T-helper 2 cell treated with Interferon-gamma antibody and Interleukin-4, amounts not matched to agents 5 μg/mL and 100 μg/mL, for 36 hours (primary cell): ENCODE measurements at regions not wholly inside any gene's neighbourhood (a gene's known extent, or its start where the extent isn't known, plus 50 kb on each side); places are given as distances from the start of the nearest gene placed in this dataset.

Experiments
- DNase-seq: peaks from one replicate; pipeline ENCODE4 v3.0.0; 2021; ENCODE audit warnings: low spot score
- H3K27ac Mint-ChIP-seq: one replicate; pipeline ENCODE4 v1.8.0; 2021; ENCODE audit warnings: mild to moderate bottlenecking, mixed read lengths
- H3K27me3 Mint-ChIP-seq: one replicate; pipeline ENCODE4 v1.8.0; 2021; ENCODE audit warnings: low read depth, mixed read lengths
- H3K36me3 Mint-ChIP-seq: one replicate; pipeline ENCODE4 v1.8.0; 2021; ENCODE audit warnings: low read depth, mixed read lengths
- H3K4me1 Mint-ChIP-seq: one replicate; pipeline ENCODE4 v1.8.0; 2021; ENCODE audit warnings: low read depth, mixed read lengths
- H3K4me3 Mint-ChIP-seq: one replicate; pipeline ENCODE4 v1.8.0; 2022; ENCODE audit warnings: mild to moderate bottlenecking, moderate library complexity, mixed read lengths
- H3K9me3 Mint-ChIP-seq: one replicate; pipeline ENCODE4 v1.8.0; 2021; ENCODE audit warnings: mixed read lengths

DNA sequence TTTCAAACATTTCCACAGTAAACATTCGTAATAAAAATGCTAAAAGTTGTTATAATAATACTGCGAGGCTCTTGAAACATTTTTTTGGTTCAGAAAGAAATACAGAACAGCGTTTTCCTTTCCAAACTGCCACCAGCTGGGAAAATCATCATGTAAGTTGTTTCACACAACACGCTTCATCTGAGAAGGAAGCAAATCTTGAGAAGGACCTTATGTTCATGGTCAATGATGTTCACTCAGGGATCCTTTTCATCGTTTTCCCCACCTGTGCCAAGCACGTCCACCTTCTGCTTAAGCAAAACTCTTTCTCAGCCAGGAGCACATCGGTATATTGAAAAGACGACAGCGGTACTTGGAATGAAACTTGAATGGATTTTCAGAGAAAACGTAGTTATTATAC, 274.5 kb upstream of the ELAC2 start:
- Mint-ChIP-seq H3K36me3 (no peaks in the 10 kb centered on the region), H3K4me3 (no peak overlapping the region), H3K27ac (no peak overlapping the region), H3K4me1 (no peaks in the 10 kb centered on the region), H3K27me3 (no peaks in the 10 kb centered on the region), H3K9me3 (no peaks in the 10 kb centered on the region)
- DNase-seq, result no peak

DNA sequence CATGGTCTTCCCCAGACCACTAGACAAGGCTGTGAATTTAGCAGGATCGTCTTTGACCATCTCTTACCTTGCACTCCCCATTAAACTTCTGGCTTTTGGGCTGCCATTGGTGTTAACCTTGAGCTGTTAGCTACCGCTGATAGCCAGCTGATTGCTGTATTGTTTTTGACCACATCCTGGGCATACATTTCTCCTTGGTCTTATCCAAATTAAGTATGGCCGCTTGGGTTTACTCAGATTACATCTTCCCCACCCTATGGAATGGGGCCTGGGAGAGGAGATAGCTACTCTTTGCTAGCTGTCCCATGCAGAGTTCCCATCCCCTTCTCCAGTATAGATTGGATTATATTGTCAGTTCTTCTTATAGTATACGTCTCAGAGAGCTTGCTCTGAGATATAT, 270.4 kb upstream of the ELAC2 start:
- Mint-ChIP-seq H3K4me1 (no peaks in the 10 kb centered on the region), H3K36me3 (no peaks in the 10 kb centered on the region), H3K27me3 (no peaks in the 10 kb centered on the region), H3K9me3 (no peaks in the 10 kb centered on the region), H3K27ac (no peak overlapping the region), H3K4me3 (no peak overlapping the region)
- no peak for DNase-seq

DNA sequence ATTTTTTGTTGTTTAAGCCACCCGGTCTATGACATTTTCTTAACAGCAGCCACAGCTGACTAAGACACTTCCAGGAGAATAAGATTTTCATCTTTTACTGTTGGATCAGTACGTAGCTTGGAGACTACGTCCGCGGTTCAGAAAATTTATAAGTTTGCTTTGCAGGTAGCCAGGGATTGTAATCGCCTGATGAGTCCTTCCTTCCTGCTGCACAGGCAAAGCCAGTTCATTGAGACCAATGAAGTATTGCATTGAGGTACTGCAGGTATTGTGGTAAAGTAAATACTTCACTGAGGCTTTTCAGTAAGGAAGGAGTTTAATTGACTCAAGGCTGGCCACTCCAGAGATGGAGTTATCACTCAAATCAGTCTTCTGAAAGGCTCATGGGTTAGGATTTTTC, 269.4 kb upstream of the ELAC2 start:
- no peak for DNase-seq
- no peak overlapping the region for H3K4me3 Mint-ChIP-seq
- H3K27me3 Mint-ChIP-seq, result no peaks in the 10 kb centered on the region
- no peaks in the 10 kb centered on the region for H3K4me1 Mint-ChIP-seq
- no peak overlapping the region for H3K27ac Mint-ChIP-seq
- H3K9me3 Mint-ChIP-seq, result no peaks in the 10 kb centered on the region
- no peaks in the 10 kb centered on the region for H3K36me3 Mint-ChIP-seq

DNA sequence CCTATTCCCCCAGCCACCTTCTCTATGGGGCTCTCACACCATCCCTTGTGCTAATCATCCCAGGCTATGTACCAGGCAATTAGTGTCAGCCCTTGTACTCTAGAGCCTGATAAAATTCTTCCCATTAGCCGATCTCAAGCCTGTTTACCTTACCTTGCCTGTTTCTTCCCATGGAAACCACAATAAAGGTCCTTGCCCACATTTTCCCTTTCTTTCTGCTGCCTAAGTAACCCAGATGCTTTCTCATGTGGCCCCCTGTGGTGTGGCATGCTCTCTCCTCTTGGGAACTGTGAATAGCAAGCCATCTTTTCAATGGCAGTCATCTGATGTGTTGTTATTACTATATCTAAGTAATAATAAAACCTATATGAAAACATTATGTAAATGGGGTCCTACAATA, 265.8 kb upstream of the ELAC2 start:
- Mint-ChIP-seq H3K9me3 (no peaks in the 10 kb centered on the region), H3K27me3 (no peaks in the 10 kb centered on the region), H3K4me1 (no peaks in the 10 kb centered on the region), H3K4me3 (no peak overlapping the region), H3K27ac (no peak overlapping the region), H3K36me3 (no peaks in the 10 kb centered on the region)
- no peak for DNase-seq

DNA sequence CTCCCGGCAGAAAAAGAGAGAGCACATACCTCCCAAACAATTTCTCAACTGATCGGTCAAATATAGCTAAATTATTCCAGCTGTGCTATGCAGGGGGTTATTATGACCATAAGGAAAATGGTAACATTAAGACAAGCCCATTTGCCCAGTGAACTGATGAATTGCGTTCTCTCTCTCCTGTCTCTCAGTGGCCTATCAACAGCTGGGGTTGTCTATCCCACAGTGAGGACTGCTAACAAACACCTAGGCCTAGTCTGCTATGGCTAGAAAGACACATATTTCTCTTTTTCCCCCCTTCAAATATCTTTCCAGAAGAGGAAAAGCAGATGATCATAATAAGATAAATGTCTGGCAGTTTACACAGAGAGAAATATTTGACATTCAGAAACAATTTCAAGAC, 263.8 kb upstream of the ELAC2 start:
- Mint-ChIP-seq H3K4me3 (no peak overlapping the region), H3K4me1 (no peaks in the 10 kb centered on the region), H3K36me3 (no peaks in the 10 kb centered on the region), H3K27me3 (no peaks in the 10 kb centered on the region), H3K9me3 (no peaks in the 10 kb centered on the region), H3K27ac (no peak overlapping the region)
- DNase-seq, result no peak

DNA sequence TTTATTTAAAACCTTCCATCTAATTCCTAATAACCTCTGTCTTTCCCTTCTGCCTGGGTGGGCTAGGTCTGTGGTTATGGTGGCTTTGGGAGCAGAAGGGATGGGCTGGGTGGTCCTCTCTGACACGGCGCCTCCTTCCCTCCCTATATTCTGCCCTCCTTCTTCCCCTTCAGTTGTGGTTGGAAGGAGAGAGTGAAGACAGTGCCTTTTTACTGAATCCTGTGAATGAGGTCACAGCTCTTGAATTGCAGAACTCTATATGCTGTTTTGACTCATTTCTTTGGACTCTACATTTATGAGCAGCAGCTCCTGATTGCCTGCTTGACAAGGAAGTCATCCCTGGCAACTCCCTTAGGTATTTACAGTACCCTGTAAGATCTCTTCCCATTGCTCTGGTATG, 256.0 kb upstream of the ELAC2 start:
- DNase-seq, result no peak
- Mint-ChIP-seq H3K27ac (no peak overlapping the region), H3K36me3 (no peaks in the 10 kb centered on the region), H3K4me3 (no peak overlapping the region), H3K27me3 (no peaks in the 10 kb centered on the region), H3K9me3 (peaks cover 4% of the 10 kb centered on the region), H3K4me1 (no peaks in the 10 kb centered on the region)

DNA sequence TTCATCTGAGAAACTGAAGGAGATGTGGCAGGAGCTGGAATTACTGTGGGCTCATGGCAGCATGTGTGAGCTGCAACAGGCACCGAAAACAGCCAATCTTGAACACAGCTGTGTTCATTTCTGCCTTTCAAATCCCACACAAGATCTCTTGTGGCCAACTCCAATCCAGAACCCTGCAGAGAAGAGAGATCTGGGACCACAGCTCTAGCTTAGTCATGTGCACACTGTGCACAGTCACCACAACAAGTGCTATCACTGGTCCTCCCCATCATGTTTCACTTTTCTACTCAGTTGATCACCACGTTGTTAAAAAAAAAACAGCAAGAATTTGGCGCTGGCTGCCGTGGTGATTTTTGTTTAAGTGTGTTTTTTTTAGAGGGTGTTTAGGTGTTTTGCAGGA, 254.5 kb upstream of the ELAC2 start:
- Mint-ChIP-seq H3K4me1 (no peaks in the 10 kb centered on the region), H3K4me3 (no peak overlapping the region), H3K9me3 (peaks cover 4% of the 10 kb centered on the region), H3K27ac (no peak overlapping the region), H3K27me3 (no peaks in the 10 kb centered on the region), H3K36me3 (no peaks in the 10 kb centered on the region)
- DNase-seq, result no peak

DNA sequence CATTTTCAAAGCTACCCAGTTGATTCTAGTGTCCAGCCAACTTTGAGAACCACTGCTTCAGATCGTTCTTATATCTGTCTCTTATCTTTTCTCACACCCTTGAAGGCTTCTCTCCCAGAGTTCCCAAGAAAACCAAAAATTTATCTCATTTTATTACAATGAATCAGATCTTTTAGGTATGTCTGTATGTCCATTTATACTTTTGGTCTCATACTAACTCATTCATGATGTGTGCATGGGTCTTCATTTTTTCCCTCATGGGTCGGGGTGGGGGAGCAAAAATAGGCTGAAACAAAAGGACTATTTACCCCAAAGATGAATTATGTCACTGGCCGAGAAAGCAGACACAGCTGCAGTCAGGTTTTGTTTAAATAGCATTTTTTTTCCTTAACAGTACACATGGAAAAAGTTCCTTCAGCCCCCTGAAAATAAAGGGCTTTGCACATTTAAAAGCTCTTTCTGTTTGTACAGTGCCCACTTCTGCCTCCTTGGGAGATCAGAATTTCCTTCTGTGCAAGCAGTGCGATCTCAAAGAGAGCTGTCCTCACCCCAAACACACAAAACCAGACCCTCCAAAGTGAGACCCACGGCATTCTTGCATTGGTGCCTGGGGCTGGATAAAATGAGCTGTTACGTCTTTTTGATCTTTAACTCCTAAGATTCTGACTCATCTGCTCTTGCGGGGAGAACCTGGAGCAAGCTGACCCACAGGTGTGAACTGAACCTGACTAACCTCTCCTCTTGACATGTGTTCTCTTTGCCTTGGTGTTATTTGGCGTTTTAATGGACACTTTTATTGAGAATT, 251.2 kb upstream of the ELAC2 start:
- no peak for DNase-seq
- Mint-ChIP-seq H3K27me3 (no peaks in the 10 kb centered on the region), H3K4me3 (no peak overlapping the region)

DNA sequence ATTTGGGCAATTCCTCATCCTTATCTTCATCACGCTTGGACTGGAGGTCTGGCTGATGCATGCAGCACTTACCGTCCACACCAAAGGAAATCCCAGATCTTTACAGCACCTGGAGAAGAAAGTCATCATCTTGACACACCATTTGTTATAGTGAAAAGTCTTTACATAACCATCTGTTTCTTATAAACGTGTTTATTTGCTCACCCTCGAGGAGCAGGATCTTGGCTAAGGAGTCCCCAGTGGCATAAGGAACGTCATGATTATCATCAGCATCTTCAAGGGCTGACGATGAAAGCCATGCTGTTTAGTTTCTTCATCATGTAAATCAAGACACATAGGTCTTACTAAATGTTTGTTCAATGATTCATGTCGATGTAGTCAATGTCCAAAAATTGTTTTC, 248.8 kb upstream of the ELAC2 start:
- Mint-ChIP-seq H3K36me3 (no peaks in the 10 kb centered on the region), H3K27me3 (no peaks in the 10 kb centered on the region), H3K4me1 (no peaks in the 10 kb centered on the region), H3K27ac (no peak overlapping the region), H3K9me3 (peaks cover 4% of the 10 kb centered on the region), H3K4me3 (no peak overlapping the region)
- no peak for DNase-seq

More for the DNA sequence above, 251.2 kb upstream of the ELAC2 start:
- H3K9me3 Mint-ChIP-seq, result peaks cover 4% of the 10 kb centered on the region
- no peaks in the 10 kb centered on the region for H3K4me1 Mint-ChIP-seq
- no peaks in the 10 kb centered on the region for H3K36me3 Mint-ChIP-seq
- H3K27ac Mint-ChIP-seq, result no peak overlapping the region

DNA sequence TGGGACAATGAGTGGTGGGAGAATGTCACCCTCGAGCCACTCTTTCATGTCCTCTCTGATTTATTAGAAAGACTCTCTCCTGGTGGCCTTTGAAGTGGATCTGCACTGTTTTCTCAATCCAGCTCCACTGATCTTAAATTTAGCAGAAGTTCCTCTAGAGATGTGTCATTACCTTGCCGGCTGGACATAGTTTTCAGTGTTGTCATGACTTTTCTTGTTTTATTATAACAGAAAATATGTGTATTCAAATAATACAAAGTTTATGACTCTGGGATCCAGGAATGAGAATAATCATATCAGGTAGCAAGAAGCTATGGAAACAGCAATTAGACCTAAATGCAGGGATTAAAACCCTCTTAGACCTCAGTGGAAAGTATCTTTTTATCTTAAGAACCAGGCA, 247.5 kb upstream of the ELAC2 start:
- Mint-ChIP-seq H3K27me3 (no peaks in the 10 kb centered on the region), H3K4me3 (no peak overlapping the region), H3K36me3 (no peaks in the 10 kb centered on the region), H3K4me1 (no peaks in the 10 kb centered on the region), H3K27ac (no peak overlapping the region), H3K9me3 (no peaks in the 10 kb centered on the region)
- no peak for DNase-seq

DNA sequence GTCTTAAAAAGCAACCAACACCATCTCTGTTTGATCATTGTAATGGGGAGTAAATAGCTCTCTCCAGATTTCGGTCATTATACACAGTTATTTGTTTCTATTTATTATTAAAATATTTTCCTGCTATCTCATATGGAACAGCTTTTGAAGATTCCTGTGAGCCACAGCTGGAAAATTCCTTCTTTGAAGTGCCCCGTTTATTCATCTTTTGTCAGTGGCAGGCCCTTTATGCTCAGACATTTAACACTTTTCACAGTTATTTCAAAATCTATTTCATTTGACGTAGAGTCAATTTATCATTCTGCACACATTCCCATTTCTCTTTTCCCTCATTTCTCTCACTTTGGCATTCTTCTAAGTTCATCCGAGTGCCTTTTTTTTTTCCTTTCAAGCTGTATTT, 245.9 kb upstream of the ELAC2 start:
- H3K27ac Mint-ChIP-seq, result no peak overlapping the region
- no peaks in the 10 kb centered on the region for H3K36me3 Mint-ChIP-seq
- H3K27me3 Mint-ChIP-seq, result no peaks in the 10 kb centered on the region
- no peaks in the 10 kb centered on the region for H3K4me1 Mint-ChIP-seq
- H3K4me3 Mint-ChIP-seq, result no peak overlapping the region
- H3K9me3 Mint-ChIP-seq, result no peaks in the 10 kb centered on the region
- DNase-seq, result no peak

DNA sequence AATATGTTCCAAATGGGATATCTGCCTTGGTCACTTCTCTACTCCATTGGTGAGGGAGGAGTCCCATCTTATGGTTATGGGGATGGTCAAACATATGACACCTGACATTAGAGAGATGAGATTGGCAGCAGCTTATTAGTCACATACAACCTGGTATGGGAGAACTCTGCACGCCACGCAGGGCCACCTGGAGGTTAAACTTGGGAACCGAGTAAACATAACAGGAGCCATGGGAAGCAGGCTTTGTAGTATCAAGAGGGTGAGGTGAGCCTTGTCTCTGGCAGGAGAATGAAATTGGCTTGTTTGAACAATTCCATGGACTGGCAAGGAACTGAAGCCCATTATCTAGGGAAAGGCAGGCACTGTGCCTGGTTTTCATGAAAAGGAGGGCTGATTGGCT, 238.7 kb upstream of the ELAC2 start:
- Mint-ChIP-seq H3K27me3 (no peaks in the 10 kb centered on the region), H3K36me3 (no peaks in the 10 kb centered on the region), H3K4me1 (no peaks in the 10 kb centered on the region), H3K4me3 (no peak overlapping the region), H3K27ac (no peak overlapping the region), H3K9me3 (no peaks in the 10 kb centered on the region)
- no peak for DNase-seq

DNA sequence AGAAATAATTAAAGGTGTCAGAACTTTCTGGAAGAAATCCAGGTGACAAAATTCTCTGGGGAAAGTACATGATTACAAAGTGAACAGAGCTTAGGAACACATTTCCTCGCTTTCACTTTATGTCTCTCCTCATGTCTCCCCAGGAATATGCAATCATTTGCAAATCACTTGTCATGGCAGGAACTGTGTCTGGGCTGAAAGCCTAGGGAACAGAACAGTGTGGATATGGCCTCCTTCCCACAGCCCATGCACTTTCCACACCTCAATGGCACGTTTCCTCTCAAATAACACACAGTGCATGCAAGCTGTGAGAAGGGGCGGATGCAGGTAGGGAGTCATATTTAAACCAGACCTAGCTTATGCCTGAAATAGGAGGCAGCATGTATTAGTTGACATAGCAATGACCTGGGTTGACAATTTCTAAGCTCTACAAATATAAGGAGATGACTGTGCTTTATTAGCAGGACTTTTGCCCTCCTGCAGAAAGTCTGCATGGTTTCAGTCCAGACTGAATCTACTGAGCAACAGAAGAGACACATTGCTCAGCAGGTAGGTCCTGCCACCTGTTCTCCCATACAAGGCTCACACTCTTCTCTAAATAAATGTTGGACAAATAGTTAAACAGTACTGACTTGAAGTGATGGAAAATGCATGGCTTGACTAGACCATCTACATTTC, 236.0 kb upstream of the ELAC2 start:
- H3K27ac Mint-ChIP-seq, result no peak overlapping the region
- no peaks in the 10 kb centered on the region for H3K27me3 Mint-ChIP-seq
- no peak overlapping the region for H3K4me3 Mint-ChIP-seq
- no peak for DNase-seq
- no peaks in the 10 kb centered on the region for H3K4me1 Mint-ChIP-seq
- H3K36me3 Mint-ChIP-seq, result no peaks in the 10 kb centered on the region
- no peaks in the 10 kb centered on the region for H3K9me3 Mint-ChIP-seq

DNA sequence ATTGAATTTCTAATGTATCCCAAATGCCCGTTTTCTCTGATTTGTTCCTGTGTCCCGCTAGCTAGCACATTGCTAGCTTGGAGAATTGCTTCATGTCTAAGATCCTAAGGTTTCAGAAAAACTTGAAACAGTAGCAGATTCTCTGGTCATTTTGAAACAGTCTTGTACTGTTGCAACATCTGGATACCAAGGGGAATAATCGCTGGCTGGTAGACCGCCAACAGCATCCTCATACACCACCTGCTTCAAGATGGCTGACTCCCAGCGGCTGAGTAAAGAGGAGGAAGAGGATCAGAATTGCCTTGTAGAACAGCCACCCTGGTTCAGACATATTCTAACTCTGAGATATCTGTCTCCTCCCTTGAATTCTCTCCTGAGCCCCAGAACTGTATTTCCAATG, 226.7 kb upstream of the ELAC2 start:
- Mint-ChIP-seq H3K36me3 (no peaks in the 10 kb centered on the region), H3K4me3 (no peak overlapping the region), H3K4me1 (no peaks in the 10 kb centered on the region), H3K27ac (no peak overlapping the region), H3K9me3 (no peaks in the 10 kb centered on the region), H3K27me3 (no peaks in the 10 kb centered on the region)
- no peak for DNase-seq

DNA sequence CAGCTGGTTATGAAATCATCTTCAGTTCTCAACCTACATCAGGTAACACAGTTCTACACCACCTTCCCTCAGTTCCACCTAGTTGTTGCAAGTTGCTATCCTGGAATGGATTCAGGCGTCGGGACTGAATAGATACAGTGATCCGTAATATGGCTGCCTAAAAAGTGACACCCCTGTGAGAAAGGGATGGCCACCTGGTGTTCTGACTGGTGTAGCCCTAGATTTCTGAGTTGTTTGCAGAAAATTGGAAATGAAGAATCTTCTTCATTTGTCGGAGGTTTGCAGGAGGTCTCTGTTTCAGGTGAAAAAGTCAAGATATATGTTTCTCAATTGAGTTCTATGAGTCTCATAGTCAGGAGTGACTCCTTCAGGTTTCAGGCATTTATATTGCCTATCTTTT, 225.8 kb upstream of the ELAC2 start:
- Mint-ChIP-seq H3K4me1 (no peaks in the 10 kb centered on the region), H3K36me3 (no peaks in the 10 kb centered on the region), H3K27me3 (no peaks in the 10 kb centered on the region), H3K4me3 (no peak overlapping the region), H3K27ac (no peak overlapping the region), H3K9me3 (no peaks in the 10 kb centered on the region)
- DNase-seq, result no peak
